ENCODE measurements at regions not wholly inside any gene's neighbourhood (a gene's known extent, or its start where the extent isn't known, plus 50 kb on each side); places are given as distances from the start of the nearest gene placed in this dataset.

DNA sequence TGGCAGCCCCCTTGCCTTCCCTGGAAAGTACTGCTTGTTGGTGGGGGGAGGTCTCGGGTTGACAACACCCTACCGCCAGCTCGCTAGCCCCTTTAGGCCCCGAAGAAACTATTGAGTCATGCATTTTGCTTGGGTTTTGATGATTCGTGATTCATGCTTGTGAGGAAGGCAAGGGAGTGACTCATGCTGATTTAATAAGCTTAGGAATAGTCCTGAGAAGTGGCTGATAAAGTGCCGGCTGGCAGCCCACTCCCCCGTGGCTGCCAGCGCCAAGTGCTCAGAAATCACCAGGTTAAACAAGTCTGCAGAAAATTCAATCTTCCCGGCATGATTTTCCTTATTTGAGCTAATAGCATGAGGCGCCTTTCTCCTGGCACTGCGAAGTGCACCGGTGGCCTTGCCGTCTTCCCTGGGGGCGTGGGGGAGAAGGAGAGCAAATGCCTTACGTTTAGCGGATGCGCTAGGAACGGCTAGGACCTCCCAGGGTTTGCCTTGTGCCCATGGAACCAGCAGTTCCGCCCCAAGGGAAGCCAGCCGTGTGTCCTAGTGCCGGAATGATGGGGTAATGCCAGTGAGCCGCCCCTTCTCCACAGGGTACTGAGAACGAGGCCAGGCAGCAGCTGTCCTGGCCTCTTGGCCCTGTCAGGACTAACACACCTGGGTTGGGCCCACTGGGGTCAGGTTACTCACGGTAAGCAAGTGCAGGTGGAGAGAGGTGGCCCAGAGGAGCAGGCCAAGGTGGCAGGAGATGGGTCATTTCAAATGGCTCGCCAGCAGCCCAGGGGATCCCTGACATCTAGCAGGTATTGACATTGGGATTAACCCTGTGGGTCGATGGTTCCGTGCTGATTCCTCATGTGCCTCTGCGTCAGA is 151.9 kb downstream of the MACROH2A1 start:
- ChIA-PET POLR2A (interaction anchor here (1.4 to 3.1 kb wide), 4 partner anchors 13 to 18 kb away, joined by 3 to 10 read pairs (median 6); no protein-coding TSS in a partner anchor), CTCF (ENCODE audit: low intra/inter-chr PET ratio, low total read pairs) (no interaction called here)
- no peak overlapping the region for H3K4me3 ChIP-seq (replicated peaks in 1 of 3; ENCODE audit: insufficient read depth in 1 of 3, low read depth in 2 of 3, low read length in 3 of 3)
- H3K27ac ChIP-seq (ENCODE audit: extremely low read length, insufficient read depth, low read length): no peak overlapping the region
- 69% methylated on average over 19 of the region's 28 CpGs for WGBS (ENCODE audit: low lambda C conversion rate)
- H3K9me3 ChIP-seq (ENCODE audit: low read length): no peaks in the 10 kb centered on the region
- ATAC-seq: no peak
- in situ Hi-C loops (cut with HindIII; ENCODE audit: extremely low pct_ligation_motif_present, low pct_unique_long_range_greater_than_20kb): no loop called here
- H3K9ac ChIP-seq (ENCODE audit: insufficient read depth, low read depth, low read length): no peak overlapping the region
- no peaks in the 10 kb centered on the region for H3K27me3 ChIP-seq (ENCODE audit: control insufficient read depth in 1 of 2, insufficient read depth in 2 of 2, low read length in 2 of 2)
- H2AFZ ChIP-seq (ENCODE audit: low read length): no peak overlapping the region
- peaks cover 50% of the 10 kb centered on the region for H3K4me1 ChIP-seq (ENCODE audit: insufficient read depth, low read length)
- no peak overlapping the region for H3K4me2 ChIP-seq (ENCODE audit: low read depth, low read length)
- intact Hi-C loops (cut with micrococcal nuclease; ENCODE audit: unreplicated experiment): no loop called here
- no peaks in the 10 kb centered on the region for H3K36me3 ChIP-seq (replicated peaks in 1 of 2; ENCODE audit: control insufficient read depth in 1 of 2, insufficient read depth in 2 of 2, low read length in 2 of 2)
- BruUV-seq (replicated peaks): no TSS peak
- no peak for DNase-seq (ENCODE audit: low spot score)
- no peaks in the 10 kb centered on the region for H4K20me1 ChIP-seq (ENCODE audit: insufficient read depth, low read length)
- H3K79me2 ChIP-seq (ENCODE audit: insufficient read depth, low read length): no peaks in the 10 kb centered on the region
- TF ChIP-seq HOXA3 (CRISPR knock-in tag; IDR thresholded peaks at IDR 0.05): no peak
- TF ChIP-seq ZBTB20 (CRISPR knock-in tag; IDR thresholded peaks at IDR 0.05; ENCODE audit: borderline replicate concordance, low read depth): no peak
- TF ChIP-seq BORCS8-MEF2B (CRISPR knock-in tag; IDR thresholded peaks at IDR 0.05): no peak
- TF ChIP-seq FOSL2 (CRISPR knock-in tag; IDR thresholded peaks at IDR 0.05): peak; percentile 54; the same call in 1 of the 2 replicates
- no peak for TF ChIP-seq ZNF382 (CRISPR knock-in tag; IDR thresholded peaks at IDR 0.05; ENCODE audit: borderline replicate concordance)
- TF ChIP-seq ZMYM3 (CRISPR knock-in tag; IDR thresholded peaks at IDR 0.05): no peak
- TF ChIP-seq ZNF333 (CRISPR knock-in tag; IDR thresholded peaks at IDR 0.05; ENCODE audit: borderline replicate concordance): no peak
- no peak for TF ChIP-seq PAX8 (CRISPR knock-in tag; IDR thresholded peaks at IDR 0.05; ENCODE audit: borderline replicate concordance)
- TF ChIP-seq PITX1 (CRISPR knock-in tag; IDR thresholded peaks at IDR 0.05): peak; percentile 95
- TF ChIP-seq, protein P1, sequence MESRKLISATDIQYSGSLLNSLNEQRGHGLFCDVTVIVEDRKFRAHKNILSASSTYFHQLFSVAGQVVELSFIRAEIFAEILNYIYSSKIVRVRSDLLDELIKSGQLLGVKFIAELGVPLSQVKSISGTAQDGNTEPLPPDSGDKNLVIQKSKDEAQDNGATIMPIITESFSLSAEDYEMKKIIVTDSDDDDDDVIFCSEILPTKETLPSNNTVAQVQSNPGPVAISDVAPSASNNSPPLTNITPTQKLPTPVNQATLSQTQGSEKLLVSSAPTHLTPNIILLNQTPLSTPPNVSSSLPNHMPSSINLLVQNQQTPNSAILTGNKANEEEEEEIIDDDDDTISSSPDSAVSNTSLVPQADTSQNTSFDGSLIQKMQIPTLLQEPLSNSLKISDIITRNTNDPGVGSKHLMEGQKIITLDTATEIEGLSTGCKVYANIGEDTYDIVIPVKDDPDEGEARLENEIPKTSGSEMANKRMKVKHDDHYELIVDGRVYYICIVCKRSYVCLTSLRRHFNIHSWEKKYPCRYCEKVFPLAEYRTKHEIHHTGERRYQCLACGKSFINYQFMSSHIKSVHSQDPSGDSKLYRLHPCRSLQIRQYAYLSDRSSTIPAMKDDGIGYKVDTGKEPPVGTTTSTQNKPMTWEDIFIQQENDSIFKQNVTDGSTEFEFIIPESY (CRISPR knock-in tag; IDR thresholded peaks at IDR 0.05): peak; percentile 93
- TF ChIP-seq ZNF263 (CRISPR knock-in tag; IDR thresholded peaks at IDR 0.05): no peak
- TF ChIP-seq, protein P2, sequence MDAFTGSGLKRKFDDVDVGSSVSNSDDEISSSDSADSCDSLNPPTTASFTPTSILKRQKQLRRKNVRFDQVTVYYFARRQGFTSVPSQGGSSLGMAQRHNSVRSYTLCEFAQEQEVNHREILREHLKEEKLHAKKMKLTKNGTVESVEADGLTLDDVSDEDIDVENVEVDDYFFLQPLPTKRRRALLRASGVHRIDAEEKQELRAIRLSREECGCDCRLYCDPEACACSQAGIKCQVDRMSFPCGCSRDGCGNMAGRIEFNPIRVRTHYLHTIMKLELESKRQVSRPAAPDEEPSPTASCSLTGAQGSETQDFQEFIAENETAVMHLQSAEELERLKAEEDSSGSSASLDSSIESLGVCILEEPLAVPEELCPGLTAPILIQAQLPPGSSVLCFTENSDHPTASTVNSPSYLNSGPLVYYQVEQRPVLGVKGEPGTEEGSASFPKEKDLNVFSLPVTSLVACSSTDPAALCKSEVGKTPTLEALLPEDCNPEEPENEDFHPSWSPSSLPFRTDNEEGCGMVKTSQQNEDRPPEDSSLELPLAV (CRISPR knock-in tag; conservative IDR thresholded peaks at IDR 0.05; ENCODE audit: low read depth): no peak
- TF ChIP-seq FOXA3 (CRISPR knock-in tag; IDR thresholded peaks at IDR 0.05): peak; percentile 50
- TF ChIP-seq MAFK (conservative IDR thresholded peaks at IDR 0.05 in 1 of 2, IDR thresholded peaks at IDR 0.05 in 1 of 2; ENCODE audit: low read length in 2 of 2): 0 out of 4 replicates have a peak, but pooled peaks of 1 of the 2 experiments have one; percentile 18
- TF ChIP-seq AGO2 (optimal IDR thresholded peaks at IDR 0.05; ENCODE audit: low read depth, low read length): no peak
- no peak for TF ChIP-seq ATM (IDR thresholded peaks at IDR 0.05; ENCODE audit: borderline replicate concordance)
- no peak for TF ChIP-seq ZNF547 (CRISPR knock-in tag; IDR thresholded peaks at IDR 0.05)
- no peak for TF ChIP-seq FOXA1 (IDR thresholded peaks at IDR 0.05)
- TF ChIP-seq FOXA1 (CRISPR knock-in tag; IDR thresholded peaks at IDR 0.05): peak; percentile 70
- TF ChIP-seq NR2F6 (IDR thresholded peaks at IDR 0.05): 0 out of 2 replicates have a peak, but pooled peaks have one; percentile 36
- TF ChIP-seq NR2F6 (CRISPR knock-in tag; IDR thresholded peaks at IDR 0.05): no peak
- no peak for TF ChIP-seq RXRA (CRISPR knock-in tag; IDR thresholded peaks at IDR 0.05)
- no peak for FAIRE-seq

All from HepG2 (cell line).